ENCODE measurements at regions not wholly inside any gene's neighbourhood (a gene's known extent, or its start where the extent isn't known, plus 50 kb on each side); places are given as distances from the start of the nearest gene placed in this dataset.

DNA sequence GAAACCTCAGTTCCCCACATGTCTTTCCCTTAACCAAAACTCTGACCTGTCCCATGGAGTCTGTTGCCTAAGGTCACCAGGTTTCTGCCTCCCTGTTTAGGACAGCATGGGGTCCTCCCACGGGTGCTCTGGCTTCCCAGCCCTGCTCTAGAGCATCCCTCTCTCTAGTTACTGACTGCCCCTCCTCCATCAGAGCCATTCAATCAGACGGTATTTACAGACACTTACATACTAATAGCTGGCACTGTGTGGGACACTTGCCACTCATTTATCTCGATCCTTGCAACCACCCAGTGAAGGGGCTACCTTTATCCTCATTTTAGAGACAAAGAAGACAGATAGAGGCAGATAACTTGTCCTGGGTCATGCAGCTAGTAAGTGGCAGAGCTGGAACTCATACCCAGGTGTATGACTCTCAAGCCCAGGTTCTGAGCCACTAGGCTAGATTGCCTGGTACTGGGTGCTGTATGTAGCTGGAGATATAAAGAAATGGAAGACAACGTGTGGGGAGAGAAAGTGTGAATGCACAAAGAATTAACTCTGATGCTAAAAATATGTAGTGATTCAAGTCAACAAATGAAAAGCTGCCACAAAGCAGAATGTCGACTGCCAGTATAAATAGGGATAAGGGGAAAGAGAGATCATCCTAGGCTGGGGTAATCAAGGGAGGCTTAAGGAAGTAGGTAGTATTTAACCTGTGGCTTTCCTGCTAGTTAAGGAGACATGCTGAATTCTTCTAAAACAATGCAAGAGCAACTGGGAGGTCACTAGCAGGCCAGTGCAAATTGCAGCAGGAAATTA, 52.5 kb upstream of the PDE8B start:
- no peak for DNase-seq

- no peak for DNase-seq
These were observed 54.1 kb upstream of the PDE8B start for GRCh38 chr5:77156379-77156778.

DNA sequence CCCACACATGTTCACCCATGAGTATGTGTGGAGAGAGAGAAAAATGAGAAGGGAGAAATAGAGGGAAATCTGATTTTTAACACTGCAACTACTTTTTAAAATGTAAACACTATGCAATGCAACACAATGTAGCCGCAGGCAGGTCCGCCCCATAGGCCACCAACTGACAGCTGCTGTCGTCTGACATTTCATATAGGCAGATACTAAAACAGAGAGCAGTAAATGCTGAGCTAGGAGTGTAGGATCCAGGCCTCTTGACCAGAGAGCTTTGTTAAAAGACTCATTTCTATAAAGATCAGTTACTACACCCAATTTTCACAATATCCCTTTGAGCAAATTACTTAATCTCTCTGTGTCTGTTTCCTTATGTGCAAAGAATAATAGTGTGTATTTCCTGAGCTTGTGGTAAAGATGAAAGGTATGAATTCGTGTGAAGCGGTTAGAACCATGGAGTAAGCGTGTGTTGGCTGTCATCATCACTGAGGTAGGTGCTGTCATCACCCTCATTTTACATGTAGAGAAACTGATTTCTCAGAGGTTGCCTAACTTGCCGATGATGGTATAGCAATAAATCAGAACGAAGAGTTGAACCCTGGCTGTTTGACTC, 55.2 kb upstream of the PDE8B start:
- no peak for DNase-seq

GRCh38 chr5:77152441-77152840, 58.0 kb upstream of the PDE8B start:
- no peak for DNase-seq

- DNase-seq, result no peak
These were observed 59.0 kb upstream of the PDE8B start for GRCh38 chr5:77151501-77151900.

DNA sequence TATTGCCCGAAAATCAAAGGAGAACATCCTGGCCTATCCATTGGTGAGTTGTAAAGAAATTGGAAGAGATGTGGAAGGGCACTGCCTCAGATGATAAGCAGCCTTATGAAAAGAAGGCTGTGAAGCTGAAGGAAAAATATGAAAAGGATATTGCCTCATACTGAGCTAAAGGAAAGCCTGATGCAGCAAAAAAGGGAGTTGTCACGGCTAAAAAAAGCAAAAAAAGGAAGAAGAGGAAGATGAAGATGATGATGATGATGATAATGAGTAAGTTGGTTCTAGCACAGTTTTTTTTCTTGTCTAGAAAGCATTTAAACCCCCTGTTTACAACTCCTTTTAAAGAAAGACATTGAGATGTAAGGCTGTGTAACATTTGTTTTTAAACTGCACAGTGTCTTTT, 59.8 kb upstream of the ZBED3 start:
- no peak for DNase-seq

DNA sequence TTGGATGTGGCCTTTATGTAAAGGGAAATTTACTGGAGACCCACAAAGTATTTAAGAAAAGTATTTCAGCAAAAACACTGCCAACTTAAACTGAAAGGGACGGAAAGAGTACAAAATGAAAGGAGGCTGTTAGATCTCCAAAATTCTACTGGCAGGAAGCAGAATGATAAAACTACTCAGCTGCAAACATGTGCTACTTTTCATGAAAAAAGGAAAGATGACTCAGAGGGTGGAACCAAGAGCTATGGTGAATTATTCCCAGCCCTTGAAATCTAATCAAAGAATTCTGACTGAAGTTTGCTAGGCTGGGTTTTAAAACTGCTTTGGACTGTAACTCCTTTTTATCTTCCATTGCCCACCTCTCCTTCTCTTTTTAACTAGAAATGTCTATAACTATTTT, 58.6 kb upstream of the ZBED3 start:
- no peak for DNase-seq

GRCh38 chr5:77144837-77145139, 57.7 kb upstream of the ZBED3 start:
- DNase-seq, result no peak

DNA sequence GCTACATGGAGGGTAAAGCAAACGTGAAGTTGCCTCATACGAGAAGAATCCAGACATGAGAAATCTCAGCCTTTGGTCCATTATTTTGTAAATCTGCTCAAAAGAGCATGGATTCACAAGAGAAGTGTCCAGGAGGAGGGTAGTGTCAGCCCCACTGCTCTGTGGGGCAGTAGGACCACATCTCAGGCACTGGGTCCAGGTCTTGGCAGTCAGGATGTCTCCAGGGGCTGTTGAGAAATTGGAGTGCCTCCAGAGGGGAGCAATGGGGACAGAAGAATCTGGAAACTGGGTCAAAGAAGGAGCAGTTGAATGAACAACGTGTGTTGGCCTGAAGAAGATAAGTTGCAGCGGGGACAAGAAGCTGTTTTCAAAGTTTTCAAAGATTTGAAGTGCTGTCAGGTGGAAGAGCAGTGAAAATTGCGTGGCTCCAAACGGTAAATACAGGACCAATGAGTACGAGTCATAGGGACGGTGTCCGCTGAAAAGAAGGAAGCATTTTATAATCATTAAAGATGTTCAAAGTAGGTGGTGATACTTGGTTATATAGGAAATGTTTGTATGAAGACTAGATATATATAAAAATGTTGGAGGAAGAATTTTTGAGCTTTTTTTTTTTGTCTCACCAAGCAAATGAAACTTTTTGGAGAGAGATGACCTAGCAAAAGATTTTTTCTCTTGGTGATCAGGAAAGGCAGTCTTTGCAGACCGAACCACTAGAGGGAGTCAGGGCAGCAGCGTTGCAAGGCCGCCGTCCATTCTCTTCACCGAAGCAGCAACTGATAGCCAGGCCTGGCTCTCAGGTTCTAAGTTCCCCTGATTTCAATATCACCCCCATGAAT, 57.1 kb upstream of the ZBED3 start:
- DNase-seq, result peak in 1 of 2 experiments; percentile 60

- DNase-seq, result no peak
These were observed 53.3 kb upstream of the ZBED3 start for GRCh38 chr5:77140350-77140749.

DNA sequence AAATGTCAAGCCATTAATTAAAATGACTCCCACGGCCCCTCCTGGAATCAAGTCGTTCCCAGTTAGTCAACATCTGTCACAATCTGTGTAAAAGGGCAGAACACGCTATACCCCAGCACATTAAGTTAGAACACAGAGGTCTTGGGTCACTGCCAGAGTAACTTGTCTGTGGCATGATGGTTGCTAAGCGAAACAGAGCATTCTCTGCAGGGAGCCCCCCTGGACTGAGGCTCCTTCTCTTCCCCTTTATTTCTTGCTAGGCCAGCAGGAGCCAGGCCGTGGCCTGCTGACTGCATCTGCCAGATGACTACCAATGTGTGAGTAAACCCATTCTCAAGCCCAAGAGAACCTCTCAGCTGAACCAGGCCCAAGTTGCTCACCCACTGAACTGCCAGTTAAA, 51.9 kb upstream of the ZBED3 start:
- DNase-seq, result no peak

Measured in NCI-H524 (cell line).